DND-41 (cell line): ENCODE measurements at regions not wholly inside any gene's neighbourhood (a gene's known extent, or its start where the extent isn't known, plus 50 kb on each side); places are given as distances from the start of the nearest gene placed in this dataset.

ENCODE experiments used
- EZH2 ChIP-seq: IDR thresholded peaks from 3 replicates; pipeline ENCODE4 v1.6.1; 2012; ENCODE audit warnings: borderline replicate concordance, low read depth, mild to moderate bottlenecking, moderate library complexity, low read length, inconsistent platforms; ENCODE audit not compliant: severe bottlenecking
- TF ChIP-seq, protein P1 (sequence below): IDR thresholded peaks from 2 replicates; pipeline ENCODE4 v1.5.1; 2012; ENCODE audit warnings: borderline replicate concordance, low read length, moderate library complexity, mild to moderate bottlenecking; ENCODE audit not compliant: poor library complexity, severe bottlenecking; ENCODE audit errors: extremely low read depth

DNA sequence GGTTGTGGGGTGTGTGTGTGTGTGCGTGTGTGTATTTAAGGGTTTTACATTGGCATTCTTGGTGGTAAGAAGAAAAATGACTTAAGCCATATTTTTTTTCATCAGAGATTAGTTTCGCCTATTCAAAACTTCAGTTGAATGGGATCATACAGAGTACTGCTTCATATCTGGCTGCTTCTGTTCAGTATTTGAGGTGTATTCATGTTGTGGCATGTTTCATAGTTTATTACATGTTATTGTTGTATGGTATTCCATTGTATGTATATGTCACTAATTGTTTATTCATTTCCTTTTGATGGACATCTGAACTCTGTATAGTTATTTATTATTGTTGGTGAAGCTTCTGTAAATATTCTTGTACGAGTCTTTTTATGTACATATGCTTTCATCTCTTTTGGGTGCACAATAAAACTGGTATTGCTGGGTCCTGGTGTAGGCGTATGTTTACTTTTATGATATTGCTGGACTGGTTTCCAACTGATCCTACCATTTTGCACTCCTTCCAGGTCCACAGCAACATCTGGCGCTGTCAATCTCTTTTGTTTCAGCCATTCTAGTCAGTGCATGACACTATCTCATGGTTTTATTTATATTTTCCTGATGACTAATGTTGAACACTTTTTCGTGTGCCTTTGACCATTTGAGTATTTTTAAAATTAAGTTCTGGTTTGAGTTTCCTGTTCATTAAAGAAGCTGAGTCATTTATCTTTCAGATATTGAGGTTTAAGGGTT lies 77.4 kb upstream of the MAF start:
- TF ChIP-seq, protein P1, sequence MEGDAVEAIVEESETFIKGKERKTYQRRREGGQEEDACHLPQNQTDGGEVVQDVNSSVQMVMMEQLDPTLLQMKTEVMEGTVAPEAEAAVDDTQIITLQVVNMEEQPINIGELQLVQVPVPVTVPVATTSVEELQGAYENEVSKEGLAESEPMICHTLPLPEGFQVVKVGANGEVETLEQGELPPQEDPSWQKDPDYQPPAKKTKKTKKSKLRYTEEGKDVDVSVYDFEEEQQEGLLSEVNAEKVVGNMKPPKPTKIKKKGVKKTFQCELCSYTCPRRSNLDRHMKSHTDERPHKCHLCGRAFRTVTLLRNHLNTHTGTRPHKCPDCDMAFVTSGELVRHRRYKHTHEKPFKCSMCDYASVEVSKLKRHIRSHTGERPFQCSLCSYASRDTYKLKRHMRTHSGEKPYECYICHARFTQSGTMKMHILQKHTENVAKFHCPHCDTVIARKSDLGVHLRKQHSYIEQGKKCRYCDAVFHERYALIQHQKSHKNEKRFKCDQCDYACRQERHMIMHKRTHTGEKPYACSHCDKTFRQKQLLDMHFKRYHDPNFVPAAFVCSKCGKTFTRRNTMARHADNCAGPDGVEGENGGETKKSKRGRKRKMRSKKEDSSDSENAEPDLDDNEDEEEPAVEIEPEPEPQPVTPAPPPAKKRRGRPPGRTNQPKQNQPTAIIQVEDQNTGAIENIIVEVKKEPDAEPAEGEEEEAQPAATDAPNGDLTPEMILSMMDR = no peak
- TF ChIP-seq EZH2 = no peak
